PC-3 (cell line): ENCODE measurements at regions not wholly inside any gene's neighbourhood (a gene's known extent, or its start where the extent isn't known, plus 50 kb on each side); places are given as distances from the start of the nearest gene placed in this dataset.

Experiments used
- ATAC-seq: fragments of 200-7000 bp; cut with Tn5 transposase; 2 replicates; pipeline ENCODE4 v1.9.1; 2020; ENCODE audit warnings: mild to moderate bottlenecking, moderate library complexity
- BruUV-seq: library from RNA; stranded (reverse); fragments of 400-500 nt; replicated peaks from 2 replicates; lab custom pipeline; 2021; lab: Mats Ljungman, UMichigan
- CTCF ChIA-PET: fragments of 300-600 bp; sonication (Branson Sonifier 250); formaldehyde crosslinking; loops from one replicate; lab custom pipeline; 2022; ENCODE audit warnings: antibody characterized with exemption; lab: Charles Lee
- POLR2A ChIA-PET: fragments of 300-600 bp; sonication (Branson Sonifier 250); formaldehyde crosslinking; loops from one replicate; lab custom pipeline; 2022; ENCODE audit warnings: antibody characterized with exemption; ENCODE audit not compliant: unreplicated experiment; lab: Charles Lee
- DNase-seq: peaks from one replicate; pipeline ENCODE4 v3.0.0-alpha.2; 2015
- H2AFZ ChIP-seq: fragments of 300-600 bp; sonication (generic); 2 replicates; pipeline ENCODE4 v1.6.0; 2016; ENCODE audit warnings: antibody characterized with exemption, low read length
- H3F3A ChIP-seq: fragments of 300-600 bp; sonication (generic); one replicate; pipeline ENCODE4 v1.6.0; 2017; ENCODE audit warnings: antibody characterized with exemption, low read length, control low read depth, mild to moderate bottlenecking; ENCODE audit not compliant: unreplicated experiment
- H3K27ac ChIP-seq: fragments of 300-600 bp; sonication (generic); 2 replicates; pipeline ENCODE4 v1.5.1; 2016; ENCODE audit warnings: mild to moderate bottlenecking, low read length
- H3K27me3 ChIP-seq: fragments of 300-600 bp; sonication (generic); 2 replicates; pipeline ENCODE4 v1.6.1; 2016; ENCODE audit warnings: low read length, mixed read lengths
- H3K36me3 ChIP-seq: fragments of 300-600 bp; sonication (generic); 2 replicates; pipeline ENCODE4 v1.6.1; 2016; ENCODE audit warnings: low read depth, mixed run types, low read length, mixed read lengths
- H3K4me1 ChIP-seq: fragments of 300-600 bp; sonication (generic); 2 replicates; pipeline ENCODE4 v1.5.1; 2016; ENCODE audit warnings: low read length; ENCODE audit not compliant: insufficient read depth
- H3K4me2 ChIP-seq: fragments of 300-600 bp; sonication (generic); 2 replicates; pipeline ENCODE4 v1.6.0; 2016; ENCODE audit warnings: low read length
- H3K4me3 ChIP-seq: fragments of 300-600 bp; sonication (generic); 2 replicates; pipeline ENCODE4 v1.5.1; 2016; ENCODE audit warnings: mild to moderate bottlenecking, low read length, mixed read lengths
- H3K79me2 ChIP-seq: fragments of 300-600 bp; sonication (generic); 2 replicates; pipeline ENCODE4 v1.6.1; 2017; ENCODE audit warnings: low read length, mixed read lengths
- H3K9ac ChIP-seq: fragments of 300-600 bp; sonication (generic); 2 replicates; pipeline ENCODE4 v1.6.0; 2016; ENCODE audit warnings: mild to moderate bottlenecking, low read length
- H3K9me2 ChIP-seq: fragments of 300-600 bp; sonication (generic); replicated peaks from 2 replicates; pipeline ENCODE4 v1.6.1; 2016; ENCODE audit warnings: mixed run types, low read length, mixed read lengths
- H3K9me3 ChIP-seq: fragments of 300-600 bp; sonication (generic); 2 replicates; pipeline ENCODE4 v1.6.1; 2016; ENCODE audit warnings: low read length, mixed read lengths
- H4K20me1 ChIP-seq: fragments of 300-600 bp; sonication (generic); 2 replicates; pipeline ENCODE4 v1.6.1; 2016; ENCODE audit warnings: low read length, mixed read lengths
- EZH2 ChIP-seq: fragments of 300-600 bp; sonication (generic); IDR thresholded peaks from one replicate; pipeline ENCODE4 v1.6.1; 2017; ENCODE audit warnings: antibody characterized with exemption, mild to moderate bottlenecking, low read length; ENCODE audit not compliant: unreplicated experiment
- EZH2phosphoT487 ChIP-seq: fragments of 300-600 bp; sonication (generic); IDR thresholded peaks from 2 replicates; pipeline ENCODE4 v1.6.1; 2018; ENCODE audit warnings: mild to moderate bottlenecking, antibody characterized with exemption, low read length, borderline replicate concordance
- intact Hi-C: fragments of 100-400 bp; cut with micrococcal nuclease; formaldehyde crosslinking; loops from 2 replicates; pipeline ENCODE4 v1.9.0; 2023
- TF ChIP-seq, protein P1 (sequence below): fragments of 300-600 bp; sonication (generic); conservative IDR thresholded peaks from 2 replicates; pipeline ENCODE4 v1.5.1; 2017; ENCODE audit warnings: antibody characterized with exemption, low read depth, mild to moderate bottlenecking, low read length

DNA sequence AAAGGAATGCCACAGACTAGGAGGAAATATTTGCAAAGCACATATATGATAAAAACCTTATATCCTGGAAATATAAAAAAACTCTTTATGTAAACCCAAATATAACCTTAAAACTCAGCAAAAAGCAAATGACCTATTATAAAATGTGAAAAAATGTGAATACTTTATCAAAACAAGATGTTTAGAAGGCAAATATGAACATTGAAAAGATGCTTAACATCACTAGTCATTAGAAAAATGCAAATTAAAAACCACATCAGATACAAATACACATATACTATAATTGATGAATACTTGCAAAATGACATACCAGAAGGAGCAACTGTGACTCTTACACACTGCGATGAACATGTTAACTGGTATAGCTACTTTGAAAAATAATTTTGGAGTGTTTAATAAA is 511.2 kb upstream of the LRRC4C start:
- DNase-seq (no peak), ATAC-seq (no peak)
- no peaks in the 10 kb centered on the region for H3K9me2 ChIP-seq
- H2AFZ ChIP-seq, result no peak overlapping the region
- H3F3A ChIP-seq, result no peaks in the 10 kb centered on the region
- ChIA-PET POLR2A (no interaction called here), CTCF (no interaction called here)
- H3K36me3 ChIP-seq, result no peaks in the 10 kb centered on the region
- no peak overlapping the region for H3K4me3 ChIP-seq
- H3K4me2 ChIP-seq, result no peak overlapping the region
- BruUV-seq, result no TSS peak
- no peaks in the 10 kb centered on the region for H3K79me2 ChIP-seq
- no peak overlapping the region for H3K9ac ChIP-seq
- no peaks in the 10 kb centered on the region for H3K4me1 ChIP-seq
- no peaks in the 10 kb centered on the region for H4K20me1 ChIP-seq
- H3K27me3 ChIP-seq, result no peaks in the 10 kb centered on the region
- TF ChIP-seq, protein P1, sequence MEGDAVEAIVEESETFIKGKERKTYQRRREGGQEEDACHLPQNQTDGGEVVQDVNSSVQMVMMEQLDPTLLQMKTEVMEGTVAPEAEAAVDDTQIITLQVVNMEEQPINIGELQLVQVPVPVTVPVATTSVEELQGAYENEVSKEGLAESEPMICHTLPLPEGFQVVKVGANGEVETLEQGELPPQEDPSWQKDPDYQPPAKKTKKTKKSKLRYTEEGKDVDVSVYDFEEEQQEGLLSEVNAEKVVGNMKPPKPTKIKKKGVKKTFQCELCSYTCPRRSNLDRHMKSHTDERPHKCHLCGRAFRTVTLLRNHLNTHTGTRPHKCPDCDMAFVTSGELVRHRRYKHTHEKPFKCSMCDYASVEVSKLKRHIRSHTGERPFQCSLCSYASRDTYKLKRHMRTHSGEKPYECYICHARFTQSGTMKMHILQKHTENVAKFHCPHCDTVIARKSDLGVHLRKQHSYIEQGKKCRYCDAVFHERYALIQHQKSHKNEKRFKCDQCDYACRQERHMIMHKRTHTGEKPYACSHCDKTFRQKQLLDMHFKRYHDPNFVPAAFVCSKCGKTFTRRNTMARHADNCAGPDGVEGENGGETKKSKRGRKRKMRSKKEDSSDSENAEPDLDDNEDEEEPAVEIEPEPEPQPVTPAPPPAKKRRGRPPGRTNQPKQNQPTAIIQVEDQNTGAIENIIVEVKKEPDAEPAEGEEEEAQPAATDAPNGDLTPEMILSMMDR, result no peak
- no peak for TF ChIP-seq EZH2phosphoT487
- TF ChIP-seq EZH2, result no peak
- H3K9me3 ChIP-seq, result no peaks in the 10 kb centered on the region
- H3K27ac ChIP-seq, result no peak overlapping the region
- intact Hi-C loops, result no loop called here

DNA sequence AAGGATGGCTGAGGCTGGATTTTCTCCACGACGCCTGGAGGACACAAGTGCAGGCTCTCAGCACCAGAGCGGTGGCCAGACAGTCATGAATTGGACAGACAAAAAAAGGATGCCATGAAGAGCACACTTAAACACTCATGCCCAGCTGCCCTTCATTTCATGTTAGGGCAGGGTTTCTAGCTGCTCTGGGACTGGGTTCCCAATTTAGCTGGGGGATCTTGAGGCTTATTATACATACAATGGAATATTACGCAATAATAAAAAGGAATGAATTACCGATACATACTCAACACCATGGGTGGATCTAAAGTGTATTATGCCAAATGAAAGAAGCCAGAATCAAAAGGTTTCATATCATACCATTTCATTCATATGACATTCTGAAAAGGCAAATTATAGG is 512.1 kb upstream of the LRRC4C start:
- H2AFZ ChIP-seq, result no peak overlapping the region
- TF ChIP-seq EZH2phosphoT487 (no peak), EZH2 (no peak)
- TF ChIP-seq, protein P1, result no peak

DNA sequence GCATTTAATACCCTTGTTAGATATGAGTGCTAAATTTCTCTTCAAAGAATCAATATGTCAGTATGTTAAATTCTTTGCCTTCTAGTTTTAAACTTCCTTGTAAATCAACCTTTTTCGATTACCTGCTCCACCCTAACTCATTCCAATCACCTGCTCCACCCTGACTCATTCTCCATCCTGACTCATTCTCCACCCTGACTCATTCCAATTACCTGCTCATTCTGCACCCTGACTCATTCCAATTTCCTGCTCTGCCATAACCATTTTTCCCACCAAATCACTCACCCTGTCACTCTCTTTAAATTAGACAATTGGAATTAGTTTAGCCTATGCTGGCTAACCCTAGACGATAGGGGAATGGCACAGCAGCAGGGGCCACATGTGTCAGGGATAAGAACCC is 519.5 kb upstream of the LRRC4C start:
- Histone ChIP-seq H3K27ac (peak overlapping the region; percentile 56), H3K9me3 (no peaks in the 10 kb centered on the region), H3K27me3 (no peaks in the 10 kb centered on the region), H3K9ac (no peak overlapping the region), H3K4me3 (no peak overlapping the region), H3K4me2 (no peak overlapping the region), H4K20me1 (no peaks in the 10 kb centered on the region), H3K9me2 (no peaks in the 10 kb centered on the region), H3K36me3 (no peaks in the 10 kb centered on the region), H2AFZ (no peak overlapping the region), H3K4me1 (no peaks in the 10 kb centered on the region), H3K79me2 (no peaks in the 10 kb centered on the region), H3F3A (no peaks in the 10 kb centered on the region)
- no TSS peak for BruUV-seq
- peak; percentile 64 for DNase-seq
- ChIA-PET POLR2A (no interaction called here), CTCF (no interaction called here)
- no peak for TF ChIP-seq EZH2phosphoT487
- TF ChIP-seq EZH2, result no peak
- no peak for ATAC-seq
- intact Hi-C loops, result no loop called here

More for the DNA sequence above, 512.1 kb upstream of the LRRC4C start:
- ATAC-seq (no peak), DNase-seq (no peak)
- H3K79me2 ChIP-seq, result no peaks in the 10 kb centered on the region
- H3K9me2 ChIP-seq, result no peaks in the 10 kb centered on the region
- no peak overlapping the region for H3K9ac ChIP-seq
- ChIA-PET POLR2A (no interaction called here), CTCF (no interaction called here)
- no peak overlapping the region for H3K27ac ChIP-seq
- BruUV-seq, result no TSS peak
- H3K9me3 ChIP-seq, result no peaks in the 10 kb centered on the region
- H3F3A ChIP-seq, result no peaks in the 10 kb centered on the region
- H3K4me3 ChIP-seq, result no peak overlapping the region
- intact Hi-C loops, result no loop called here
- no peaks in the 10 kb centered on the region for H3K36me3 ChIP-seq
- no peaks in the 10 kb centered on the region for H3K4me1 ChIP-seq
- no peak overlapping the region for H3K4me2 ChIP-seq
- no peaks in the 10 kb centered on the region for H3K27me3 ChIP-seq
- H4K20me1 ChIP-seq, result no peaks in the 10 kb centered on the region
